ENCODE measurements at regions not wholly inside any gene's neighbourhood (a gene's known extent, or its start where the extent isn't known, plus 50 kb on each side); places are given as distances from the start of the nearest gene placed in this dataset.

GRCh38 chr4:141311246-141312204, 90.8 kb downstream of the ZNF330 start:
- Histone ChIP-seq H3K27me3 (ENCODE audit: control insufficient read depth, insufficient read depth, low read length) (no peaks in the 10 kb centered on the region), H3K9ac (ENCODE audit: low read length in 3 of 3) (no peak overlapping the region), H3K9me3 (ENCODE audit: control insufficient read depth in 2 of 3, insufficient read depth in 1 of 3, low read length in 3 of 3) (no peaks in the 10 kb centered on the region), H3K27ac (ENCODE audit: low read depth in 2 of 2, low read length in 2 of 2) (no peak overlapping the region), H3K4me3 (ENCODE audit: low read length in 3 of 3) (no peak overlapping the region), H3K4me1 (ENCODE audit: control insufficient read depth in 2 of 3, insufficient read depth in 2 of 3, low read depth in 1 of 3, low read length in 3 of 3) (peaks cover 0 to 5% (median 0%) of the 10 kb centered on the region in 3 donors), H3K36me3 (ENCODE audit: control insufficient read depth in 2 of 3, insufficient read depth in 3 of 3, low read length in 3 of 3) (no peaks in the 10 kb centered on the region)
- FAIRE-seq, result no peak
- TF ChIP-seq, protein P1, sequence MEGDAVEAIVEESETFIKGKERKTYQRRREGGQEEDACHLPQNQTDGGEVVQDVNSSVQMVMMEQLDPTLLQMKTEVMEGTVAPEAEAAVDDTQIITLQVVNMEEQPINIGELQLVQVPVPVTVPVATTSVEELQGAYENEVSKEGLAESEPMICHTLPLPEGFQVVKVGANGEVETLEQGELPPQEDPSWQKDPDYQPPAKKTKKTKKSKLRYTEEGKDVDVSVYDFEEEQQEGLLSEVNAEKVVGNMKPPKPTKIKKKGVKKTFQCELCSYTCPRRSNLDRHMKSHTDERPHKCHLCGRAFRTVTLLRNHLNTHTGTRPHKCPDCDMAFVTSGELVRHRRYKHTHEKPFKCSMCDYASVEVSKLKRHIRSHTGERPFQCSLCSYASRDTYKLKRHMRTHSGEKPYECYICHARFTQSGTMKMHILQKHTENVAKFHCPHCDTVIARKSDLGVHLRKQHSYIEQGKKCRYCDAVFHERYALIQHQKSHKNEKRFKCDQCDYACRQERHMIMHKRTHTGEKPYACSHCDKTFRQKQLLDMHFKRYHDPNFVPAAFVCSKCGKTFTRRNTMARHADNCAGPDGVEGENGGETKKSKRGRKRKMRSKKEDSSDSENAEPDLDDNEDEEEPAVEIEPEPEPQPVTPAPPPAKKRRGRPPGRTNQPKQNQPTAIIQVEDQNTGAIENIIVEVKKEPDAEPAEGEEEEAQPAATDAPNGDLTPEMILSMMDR (IDR thresholded peaks at IDR 0.05; ENCODE audit: borderline replicate concordance, extremely low read depth, insufficient read depth), result no peak
- intact Hi-C loops (cut with DNase I), result no loop called here
- no peak for DNase-seq

- no peak for DNase-seq
- TF ChIP-seq, protein P1 (IDR thresholded peaks at IDR 0.05; ENCODE audit: borderline replicate concordance, extremely low read depth, insufficient read depth), result no peak
- H3K27ac ChIP-seq (ENCODE audit: low read depth in 2 of 2, low read length in 2 of 2), result no peak overlapping the region
- no peak overlapping the region for H3K4me3 ChIP-seq (ENCODE audit: low read length in 3 of 3)
- no peaks in the 10 kb centered on the region for H3K36me3 ChIP-seq (ENCODE audit: control insufficient read depth in 2 of 3, insufficient read depth in 3 of 3, low read length in 3 of 3)
- H3K4me1 ChIP-seq (ENCODE audit: control insufficient read depth in 2 of 3, insufficient read depth in 2 of 3, low read depth in 1 of 3, low read length in 3 of 3), result no peaks in the 10 kb centered on the region
- no peak for FAIRE-seq
- intact Hi-C loops (cut with DNase I), result no loop called here
- no peaks in the 10 kb centered on the region for H3K9me3 ChIP-seq (ENCODE audit: control insufficient read depth in 2 of 3, insufficient read depth in 1 of 3, low read length in 3 of 3)
- no peak overlapping the region for H3K9ac ChIP-seq (ENCODE audit: low read length in 3 of 3)
- H3K27me3 ChIP-seq (ENCODE audit: control insufficient read depth, insufficient read depth, low read length), result no peaks in the 10 kb centered on the region
Observed at GRCh38 chr4:141314627-141315026, 93.9 kb downstream of the ZNF330 start.

DNA sequence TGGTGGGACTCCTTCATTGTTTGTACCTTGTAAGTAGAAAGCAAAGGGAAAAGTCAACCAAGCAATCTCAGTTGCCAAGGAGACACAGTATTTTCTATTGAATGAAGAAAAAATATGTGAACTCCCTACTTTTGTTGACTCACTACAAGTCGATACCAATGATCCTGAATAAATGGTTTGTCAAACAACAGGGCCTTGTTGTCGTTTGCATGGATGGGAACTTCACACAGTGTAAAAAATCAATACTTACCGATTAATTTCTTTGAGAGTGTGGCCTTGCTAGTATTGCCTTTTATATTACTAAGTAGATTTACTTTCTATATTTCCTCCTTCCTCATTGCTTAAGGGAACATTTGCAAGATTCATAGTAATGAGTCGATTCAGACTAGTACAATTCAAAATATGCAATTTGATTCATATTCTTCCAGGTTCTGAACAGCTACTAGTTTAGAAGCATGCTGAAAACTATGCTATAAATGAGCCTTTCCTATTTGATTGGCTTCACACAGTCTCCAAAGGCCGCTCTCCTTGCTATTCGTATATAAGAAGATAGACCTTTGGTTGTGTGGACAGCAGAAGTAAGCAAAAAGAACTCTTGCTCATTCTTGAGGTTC, 108.0 kb downstream of the ZNF330 start:
- TF ChIP-seq, protein P1 (IDR thresholded peaks at IDR 0.05; ENCODE audit: borderline replicate concordance, extremely low read depth, insufficient read depth), result no peak
- FAIRE-seq, result no peak
- DNase-seq, result no peak
- H3K9ac ChIP-seq (ENCODE audit: low read length in 3 of 3), result no peak overlapping the region
- intact Hi-C loops (cut with DNase I), result no loop called here
- no peak overlapping the region for H3K27ac ChIP-seq (ENCODE audit: low read depth in 2 of 2, low read length in 2 of 2)
- no peaks in the 10 kb centered on the region for H3K9me3 ChIP-seq (ENCODE audit: control insufficient read depth in 2 of 3, insufficient read depth in 1 of 3, low read length in 3 of 3)
- no peak overlapping the region for H3K4me3 ChIP-seq (ENCODE audit: low read length in 3 of 3)
- no peaks in the 10 kb centered on the region for H3K27me3 ChIP-seq (ENCODE audit: control insufficient read depth, insufficient read depth, low read length)
- no peaks in the 10 kb centered on the region for H3K36me3 ChIP-seq (ENCODE audit: control insufficient read depth in 2 of 3, insufficient read depth in 3 of 3, low read length in 3 of 3)
- H3K4me1 ChIP-seq (ENCODE audit: control insufficient read depth in 2 of 3, insufficient read depth in 2 of 3, low read depth in 1 of 3, low read length in 3 of 3), result no peaks in the 10 kb centered on the region
